Epidermal melanocyte (primary cell): ENCODE measurements at regions not wholly inside any gene's neighbourhood (a gene's known extent, or its start where the extent isn't known, plus 50 kb on each side); places are given as distances from the start of the nearest gene placed in this dataset.
"Not testable (repeated sequence)": the region's sequence is repeated elsewhere in the genome, so short reads cannot be mapped to it uniquely, and the experiment has no call there.

ENCODE experiments used
- DNase-seq: peaks from one replicate; pipeline ENCODE4 v3.0.0; 2011; ENCODE audit warnings: low spot score; ENCODE audit not compliant: insufficient read length

DNA sequence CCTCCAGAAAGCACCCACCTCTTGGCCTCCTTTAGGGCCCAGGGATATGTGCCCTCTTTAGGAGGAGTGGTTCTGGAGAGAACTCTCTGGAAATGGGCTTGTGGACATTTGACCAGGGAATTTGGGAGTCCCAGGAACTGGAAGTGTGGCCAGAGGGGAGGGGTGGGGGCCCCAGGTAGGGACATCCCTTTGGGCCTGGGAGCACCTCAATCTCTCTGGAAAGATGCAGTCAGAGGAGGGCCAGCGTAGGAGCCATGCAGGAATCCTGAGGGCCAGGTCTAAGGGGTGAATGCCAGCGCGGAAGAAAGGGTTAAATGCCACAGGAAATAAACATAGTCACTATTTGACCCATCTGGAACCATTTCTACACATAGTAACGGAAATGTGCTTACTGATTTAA, 50.3 kb upstream of the ITGA11 start:
- no peak for DNase-seq

DNA sequence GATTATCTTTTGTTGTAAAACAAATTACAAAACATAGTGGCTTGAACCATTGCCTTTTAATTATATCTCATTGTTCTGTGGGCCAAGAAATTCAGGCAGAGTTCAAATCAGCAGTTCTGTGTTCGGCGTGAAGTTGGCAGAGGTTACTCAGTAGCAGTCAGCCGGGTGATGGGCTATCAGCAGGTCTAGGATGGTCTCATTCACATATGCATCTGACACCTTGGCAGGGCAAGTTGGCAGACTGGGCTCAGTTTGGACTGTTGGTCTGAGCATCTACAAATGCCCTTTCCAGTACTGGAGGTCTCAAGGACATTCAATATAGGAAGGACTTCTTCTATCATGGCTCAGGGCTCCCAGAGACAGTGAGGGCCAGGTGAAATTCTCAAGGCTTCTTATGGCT, 51.2 kb upstream of the ITGA11 start:
- DNase-seq = no peak

DNA sequence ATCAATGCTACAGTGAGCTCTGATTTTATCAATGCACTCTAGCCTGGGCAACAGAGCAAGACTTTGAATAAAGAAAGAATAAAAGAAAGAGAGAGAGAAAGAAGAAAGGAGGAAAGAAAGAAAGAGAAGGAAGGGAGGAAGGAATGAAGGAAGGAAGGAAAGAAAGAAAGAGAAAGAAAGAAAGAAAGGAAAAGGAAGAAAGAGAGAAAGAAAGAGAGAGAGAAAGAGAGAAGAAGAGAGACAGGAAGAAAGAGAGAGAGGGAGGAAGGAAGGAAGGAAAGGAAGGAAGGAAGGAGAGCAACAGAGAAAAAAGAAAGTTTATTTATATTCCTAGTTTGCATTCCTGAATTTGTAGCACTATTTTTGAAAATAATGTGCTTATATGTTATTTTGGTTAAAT, 52.3 kb upstream of the ITGA11 start:
- no peak for DNase-seq

GRCh38 chr15:68484696-68485400, 52.9 kb upstream of the ITGA11 start:
- DNase-seq = no peak

- no peak for DNase-seq
These were observed 53.9 kb upstream of the ITGA11 start for GRCh38 chr15:68485721-68486360.

DNA sequence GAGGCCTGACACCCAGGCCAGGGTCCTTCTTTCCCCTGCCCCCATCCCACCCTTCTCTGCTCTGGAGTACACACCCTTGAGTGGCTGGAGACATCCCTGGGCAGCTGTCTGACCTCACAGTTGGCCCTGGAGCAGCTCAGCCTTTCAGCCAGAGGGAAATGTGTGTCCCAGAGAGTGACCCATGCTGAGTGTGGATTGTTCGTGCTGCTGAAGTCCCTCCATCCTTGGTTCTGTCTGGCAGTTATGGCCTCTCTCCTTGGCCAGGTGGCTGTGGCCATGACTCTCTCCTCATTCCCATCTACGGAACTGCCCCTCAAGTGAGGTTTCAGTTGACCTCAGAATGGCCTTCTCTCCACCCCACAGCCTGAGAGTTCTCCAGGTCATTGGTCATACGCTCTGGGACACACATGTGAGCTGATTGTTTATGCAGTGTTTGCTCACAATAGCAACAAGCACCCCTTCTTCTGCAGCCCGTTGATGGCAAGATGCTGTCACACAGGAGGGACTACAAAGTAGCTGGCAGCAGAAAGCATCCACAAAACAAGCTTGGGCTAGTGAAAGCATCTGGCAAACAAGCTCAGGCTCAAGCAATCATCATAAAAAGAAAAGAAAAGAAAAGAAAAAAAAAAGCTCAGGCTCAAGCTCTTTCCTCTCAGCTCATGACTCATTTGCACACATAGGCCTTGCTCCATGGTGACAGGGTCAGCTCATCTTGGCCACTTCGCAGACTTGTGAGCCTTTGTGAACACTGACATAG, 55.3 kb upstream of the ITGA11 start:
- no peak for DNase-seq

- no peak for DNase-seq
These were observed 56.3 kb upstream of the ITGA11 start for GRCh38 chr15:68488290-68488689.

- DNase-seq = no peak
These were observed 57.0 kb upstream of the ITGA11 start for GRCh38 chr15:68488966-68489365.

- no peak for DNase-seq
These were observed 57.5 kb upstream of the ITGA11 start for GRCh38 chr15:68489421-68489820.

DNA sequence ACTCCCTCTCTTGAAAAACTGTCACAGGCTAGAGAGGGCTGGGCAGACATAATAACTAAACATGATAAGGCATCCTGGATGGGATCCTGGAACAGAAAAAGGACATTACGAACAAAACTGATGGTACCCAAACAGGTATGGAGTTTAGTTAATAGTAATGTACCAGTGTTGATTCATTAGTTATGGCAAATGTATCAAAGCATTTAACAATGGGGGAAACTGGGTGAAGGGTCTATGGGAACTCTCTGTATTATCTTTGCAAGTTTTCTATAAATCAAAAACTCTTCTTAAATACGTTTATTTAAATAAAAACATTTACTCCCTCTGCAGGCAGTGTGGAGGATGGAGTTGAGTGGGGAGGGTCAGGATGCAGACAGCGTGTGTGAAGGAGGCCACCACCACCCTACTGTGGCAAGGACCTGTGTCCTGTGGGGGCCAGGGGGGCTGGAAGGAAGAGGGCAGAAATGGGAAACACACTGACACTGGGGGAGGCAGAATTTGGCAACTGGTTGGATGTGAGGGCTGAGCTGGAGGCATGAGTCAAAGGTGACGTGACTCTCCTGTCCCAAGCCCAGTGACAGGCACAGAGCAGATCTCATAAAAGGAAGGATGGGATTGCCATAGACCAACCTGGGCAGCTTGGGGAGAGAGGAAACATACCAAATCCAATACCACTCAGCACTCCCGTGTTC, 59.6 kb upstream of the ITGA11 start:
- DNase-seq = no peak

DNA sequence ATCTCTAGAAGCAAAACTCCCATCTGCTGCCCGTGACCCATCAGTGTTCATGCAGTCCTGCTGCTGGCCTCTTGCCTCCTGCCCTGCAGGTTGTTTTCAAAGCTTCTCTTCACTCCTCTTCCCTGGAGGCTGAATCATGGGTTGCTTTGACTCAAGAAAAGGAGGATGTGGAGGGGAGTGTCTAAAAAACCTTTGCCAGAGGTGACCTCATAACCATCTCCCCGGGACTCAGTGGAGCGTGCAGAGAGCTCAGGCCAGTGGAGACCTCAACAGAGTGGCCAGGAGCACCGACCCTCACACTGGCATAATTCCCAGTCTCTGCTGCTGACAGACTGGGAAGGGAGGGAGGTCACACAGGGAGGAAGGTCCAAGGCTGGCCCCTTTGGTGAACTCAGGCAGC, 60.9 kb upstream of the ITGA11 start:
- no peak for DNase-seq

GRCh38 chr15:68493629-68494028, 61.7 kb upstream of the ITGA11 start:
- DNase-seq = no peak

GRCh38 chr15:68494573-68495110, 62.7 kb upstream of the ITGA11 start:
- no peak for DNase-seq

DNA sequence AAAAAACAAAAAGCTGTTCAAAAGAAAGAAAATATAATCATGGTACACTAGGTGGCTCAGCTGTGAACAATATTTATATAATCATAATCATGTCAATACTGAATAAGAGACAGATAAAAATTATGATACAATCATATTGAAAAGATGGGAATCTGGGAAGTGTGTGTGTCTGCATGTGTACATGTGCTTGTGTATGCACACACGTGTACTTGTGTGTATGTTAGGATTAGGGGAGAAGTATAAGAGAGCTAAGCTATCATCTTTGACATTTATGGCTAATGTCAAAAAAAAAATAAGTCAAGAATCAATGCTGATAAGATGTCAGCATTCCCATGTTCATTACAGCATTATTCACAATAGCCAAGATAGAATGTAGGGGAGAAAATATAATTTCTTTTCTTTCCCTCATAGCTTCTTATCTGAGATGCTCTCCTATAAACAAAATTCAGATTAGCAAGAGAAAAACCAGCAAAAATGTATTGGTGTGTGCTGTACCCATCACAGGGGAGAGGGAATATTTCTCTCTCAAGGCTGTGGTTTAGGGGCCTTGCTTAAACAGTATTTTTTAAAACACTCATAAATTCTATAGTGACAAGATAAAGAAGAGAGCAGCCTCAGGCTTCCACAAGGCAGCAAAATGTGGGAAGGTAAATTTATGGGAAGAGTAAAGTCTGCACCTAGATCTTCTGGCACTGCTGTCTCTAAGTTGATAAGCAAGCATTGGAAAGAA, 63.4 kb upstream of the ITGA11 start:
- DNase-seq = no peak

- DNase-seq = no peak
These were observed 64.2 kb upstream of the ITGA11 start for GRCh38 chr15:68495981-68496705.

GRCh38 chr15:68496751-68497150, 64.8 kb upstream of the ITGA11 start:
- not testable (repeated sequence) for DNase-seq

GRCh38 chr15:68497206-68497910, 65.4 kb upstream of the ITGA11 start:
- DNase-seq = no peak

DNA sequence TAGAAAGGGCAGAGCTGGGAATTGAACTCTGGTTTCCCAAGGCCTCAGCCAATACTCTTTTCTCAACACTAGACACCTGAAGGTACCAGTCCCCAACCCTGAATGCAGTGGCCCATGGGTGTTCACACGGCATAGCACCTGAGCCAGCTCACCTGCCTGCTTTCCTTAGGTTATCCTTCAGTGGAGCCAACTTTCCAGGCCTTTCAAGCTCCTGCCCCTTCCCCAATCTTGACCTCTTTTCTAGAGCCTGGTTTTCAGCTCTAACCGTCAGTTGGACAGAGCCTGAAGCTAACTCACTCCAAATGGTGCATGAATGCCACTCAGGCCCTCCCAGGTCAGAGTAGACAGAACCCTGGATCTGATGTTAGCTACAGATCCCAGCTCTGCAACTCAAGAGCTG, 66.1 kb upstream of the ITGA11 start:
- DNase-seq = no peak

DNA sequence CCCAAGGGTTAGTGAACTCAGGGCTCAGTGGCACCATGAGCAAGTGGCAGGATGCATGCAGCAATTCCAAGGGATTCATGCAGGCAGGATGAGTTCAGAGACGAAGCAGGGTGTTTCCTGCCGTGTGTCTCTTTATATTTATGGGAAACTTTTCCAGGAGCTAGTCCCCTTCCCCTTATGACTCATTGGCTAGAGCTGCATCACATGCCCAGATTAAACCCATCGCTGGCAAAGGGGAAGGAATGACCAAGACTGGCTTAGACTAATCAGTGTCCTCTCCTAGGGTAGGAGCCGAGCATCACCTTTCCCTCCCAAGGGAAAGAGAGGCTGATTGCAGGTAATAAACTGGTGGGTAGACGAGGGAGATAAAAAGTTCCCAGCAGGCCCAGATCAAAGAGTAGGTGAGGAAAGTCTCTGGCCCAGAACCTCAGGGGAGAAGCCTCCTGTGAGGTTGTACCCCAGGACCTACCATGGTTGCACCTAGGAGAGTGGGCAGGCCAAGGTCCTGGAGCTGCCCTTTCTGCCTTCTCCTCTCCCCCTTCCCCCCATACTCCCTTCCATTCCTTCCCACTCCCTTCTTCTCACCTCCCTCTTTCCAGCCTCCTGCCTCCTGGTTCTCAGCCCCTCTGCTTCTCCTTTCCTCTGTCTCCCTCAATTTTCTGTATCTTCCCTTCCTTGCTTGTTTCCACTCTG, 67.8 kb upstream of the ITGA11 start:
- no peak for DNase-seq
